ENCODE measurements at regions not wholly inside any gene's neighbourhood (a gene's known extent, or its start where the extent isn't known, plus 50 kb on each side); places are given as distances from the start of the nearest gene placed in this dataset.

DNA sequence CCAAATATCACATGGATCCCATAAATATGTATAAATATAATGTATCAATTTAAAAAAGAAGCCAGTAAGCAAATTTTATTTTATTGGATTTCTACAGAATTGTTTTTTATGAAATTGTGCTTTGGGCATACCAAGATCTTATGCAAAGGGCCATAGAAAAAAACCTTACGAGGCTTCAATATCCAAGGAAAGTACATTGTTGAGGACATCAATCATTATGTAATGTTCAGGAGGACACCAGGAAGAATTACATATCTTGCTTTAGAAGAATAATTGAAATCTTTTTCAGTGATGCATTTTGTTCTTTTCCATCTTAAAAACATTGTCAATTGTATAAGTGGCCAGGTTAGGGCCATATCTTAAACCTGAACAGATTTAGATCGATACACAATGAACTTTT is 187.8 kb upstream of the GAS1 start:
- H3K4me3 Mint-ChIP-seq, result no peak overlapping the region
- H3K27ac Mint-ChIP-seq, result no peak overlapping the region
- TF ChIP-seq, protein P1, sequence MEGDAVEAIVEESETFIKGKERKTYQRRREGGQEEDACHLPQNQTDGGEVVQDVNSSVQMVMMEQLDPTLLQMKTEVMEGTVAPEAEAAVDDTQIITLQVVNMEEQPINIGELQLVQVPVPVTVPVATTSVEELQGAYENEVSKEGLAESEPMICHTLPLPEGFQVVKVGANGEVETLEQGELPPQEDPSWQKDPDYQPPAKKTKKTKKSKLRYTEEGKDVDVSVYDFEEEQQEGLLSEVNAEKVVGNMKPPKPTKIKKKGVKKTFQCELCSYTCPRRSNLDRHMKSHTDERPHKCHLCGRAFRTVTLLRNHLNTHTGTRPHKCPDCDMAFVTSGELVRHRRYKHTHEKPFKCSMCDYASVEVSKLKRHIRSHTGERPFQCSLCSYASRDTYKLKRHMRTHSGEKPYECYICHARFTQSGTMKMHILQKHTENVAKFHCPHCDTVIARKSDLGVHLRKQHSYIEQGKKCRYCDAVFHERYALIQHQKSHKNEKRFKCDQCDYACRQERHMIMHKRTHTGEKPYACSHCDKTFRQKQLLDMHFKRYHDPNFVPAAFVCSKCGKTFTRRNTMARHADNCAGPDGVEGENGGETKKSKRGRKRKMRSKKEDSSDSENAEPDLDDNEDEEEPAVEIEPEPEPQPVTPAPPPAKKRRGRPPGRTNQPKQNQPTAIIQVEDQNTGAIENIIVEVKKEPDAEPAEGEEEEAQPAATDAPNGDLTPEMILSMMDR (IDR thresholded peaks at IDR 0.05; ENCODE audit: unreplicated experiment in 3 of 3), result no peak
- H3K4me1 Mint-ChIP-seq, result peaks cover 29% of the 10 kb centered on the region
- peaks cover 18% of the 10 kb centered on the region for H3K36me3 Mint-ChIP-seq (ENCODE audit: low read depth)
- peaks cover 4% of the 10 kb centered on the region for H3K27me3 Mint-ChIP-seq (ENCODE audit: low read depth)
- peaks cover 31% of the 10 kb centered on the region for H3K9me3 Mint-ChIP-seq

DNA sequence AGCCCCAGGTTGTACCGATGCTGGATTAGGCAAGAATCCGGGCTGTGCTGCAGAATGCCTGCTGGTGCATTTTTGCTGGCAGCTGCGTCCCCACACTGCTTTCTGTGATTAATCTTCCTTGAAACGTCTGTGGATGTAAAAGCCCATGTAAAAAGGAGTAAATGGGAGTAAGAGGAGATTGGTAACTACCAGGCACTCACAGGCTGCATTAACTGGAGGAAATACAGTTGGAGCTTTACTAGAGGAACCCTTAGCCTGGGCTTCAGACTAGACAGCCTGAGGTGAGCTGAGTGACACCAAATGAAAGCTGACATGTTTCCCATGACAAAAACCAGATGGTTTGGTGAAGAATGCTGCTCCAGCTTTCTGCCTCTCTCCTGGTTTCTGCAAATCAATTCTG is 190.4 kb upstream of the GAS1 start:
- TF ChIP-seq, protein P1 (IDR thresholded peaks at IDR 0.05; ENCODE audit: unreplicated experiment in 3 of 3), result no peak
- Mint-ChIP-seq H3K9me3 (peaks cover 13% of the 10 kb centered on the region), H3K27me3 (ENCODE audit: low read depth) (peaks cover 4% of the 10 kb centered on the region), H3K36me3 (ENCODE audit: low read depth) (peaks cover 9% of the 10 kb centered on the region), H3K4me3 (no peak overlapping the region), H3K4me1 (peaks cover 44% of the 10 kb centered on the region), H3K27ac (peak overlapping the region; percentile 60 to 88 (median 83))

DNA sequence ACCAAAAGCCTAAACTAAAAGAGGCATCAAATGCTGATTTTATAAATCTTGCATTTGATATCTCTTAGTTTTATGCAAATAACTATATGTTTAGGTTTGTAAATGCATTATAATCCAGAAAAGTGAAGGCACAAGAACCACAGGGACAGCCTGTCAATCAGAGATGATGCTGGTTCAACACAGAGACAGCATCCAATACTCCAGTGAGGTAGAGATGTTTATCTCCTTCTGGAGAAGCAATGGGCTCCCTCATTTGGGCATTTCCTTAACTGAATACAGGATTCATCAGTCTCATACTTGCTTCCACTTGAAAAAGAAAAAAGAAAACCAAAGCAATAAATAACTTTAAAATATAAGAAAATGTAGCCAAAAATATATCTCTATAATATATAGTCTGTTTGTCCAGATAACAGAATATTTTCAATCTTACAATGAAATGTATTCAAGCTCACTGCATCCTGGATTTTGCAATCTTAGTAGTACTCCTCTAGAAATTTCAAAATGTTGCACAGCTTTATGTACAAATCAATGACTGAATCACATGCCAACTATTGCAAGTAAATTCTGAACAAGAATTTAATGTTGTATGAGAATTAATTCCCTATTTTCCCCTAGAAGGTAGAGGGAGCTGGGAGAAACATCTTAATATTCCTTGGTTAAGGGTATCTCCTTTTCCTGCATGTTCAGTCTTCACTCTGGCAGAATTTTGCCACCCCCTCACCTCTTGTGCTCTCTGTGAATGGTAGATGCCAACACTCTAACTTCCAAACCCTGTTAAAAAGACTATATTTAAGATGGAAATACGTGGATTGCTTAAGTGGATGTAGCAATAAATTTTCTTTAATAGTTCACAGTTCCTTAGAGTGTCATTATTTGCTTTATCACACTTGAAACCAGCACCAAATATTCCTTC is 191.1 kb upstream of the GAS1 start:
- Mint-ChIP-seq H3K4me1 (peaks cover 44% of the 10 kb centered on the region), H3K4me3 (no peak overlapping the region), H3K27me3 (ENCODE audit: low read depth) (peaks cover 4% of the 10 kb centered on the region), H3K9me3 (peaks cover 6% of the 10 kb centered on the region), H3K27ac (peak overlapping the region; percentile 87 to 89 (median 88)), H3K36me3 (ENCODE audit: low read depth) (peaks cover 2% of the 10 kb centered on the region)
- TF ChIP-seq, protein P1 (IDR thresholded peaks at IDR 0.05; ENCODE audit: unreplicated experiment in 3 of 3), result no peak

DNA sequence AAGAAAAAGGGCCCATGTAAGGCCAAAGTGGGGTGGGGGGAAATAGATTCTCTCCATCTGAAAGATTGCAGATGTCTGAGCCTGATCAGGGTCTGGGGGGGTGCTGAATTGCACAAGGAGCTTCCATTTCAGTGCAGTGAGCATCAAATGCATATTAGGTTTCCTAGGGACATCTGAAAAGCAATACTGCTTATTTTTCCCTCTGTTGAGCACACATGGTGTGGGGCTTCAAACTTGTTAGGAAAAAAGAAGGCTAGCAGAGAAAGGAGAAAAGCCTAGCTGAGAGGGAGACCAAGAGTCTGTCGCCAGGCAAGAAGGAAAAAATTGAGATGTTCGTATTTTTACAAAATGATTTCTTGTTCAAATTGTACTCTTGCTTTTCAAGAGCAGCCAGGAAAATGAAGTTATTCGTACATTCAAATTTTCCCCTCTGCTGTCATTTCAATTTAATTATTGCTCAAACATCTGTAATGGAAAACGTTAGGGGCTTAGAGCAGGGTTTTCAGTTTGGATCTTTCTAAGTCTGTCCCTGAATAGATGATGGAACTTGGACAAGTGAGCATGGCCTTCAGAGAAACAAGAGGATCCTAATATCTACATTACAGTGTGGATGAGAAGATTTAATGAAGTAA is 191.9 kb upstream of the GAS1 start:
- Mint-ChIP-seq H3K36me3 (ENCODE audit: low read depth) (no peaks in the 10 kb centered on the region), H3K27me3 (ENCODE audit: low read depth) (peaks cover 4% of the 10 kb centered on the region), H3K4me3 (no peak overlapping the region), H3K27ac (peak overlapping the region; percentile 87 to 89 (median 88)), H3K4me1 (peaks cover 44% of the 10 kb centered on the region), H3K9me3 (peaks cover 5% of the 10 kb centered on the region)
- TF ChIP-seq, protein P1 (IDR thresholded peaks at IDR 0.05; ENCODE audit: unreplicated experiment in 3 of 3), result no peak

DNA sequence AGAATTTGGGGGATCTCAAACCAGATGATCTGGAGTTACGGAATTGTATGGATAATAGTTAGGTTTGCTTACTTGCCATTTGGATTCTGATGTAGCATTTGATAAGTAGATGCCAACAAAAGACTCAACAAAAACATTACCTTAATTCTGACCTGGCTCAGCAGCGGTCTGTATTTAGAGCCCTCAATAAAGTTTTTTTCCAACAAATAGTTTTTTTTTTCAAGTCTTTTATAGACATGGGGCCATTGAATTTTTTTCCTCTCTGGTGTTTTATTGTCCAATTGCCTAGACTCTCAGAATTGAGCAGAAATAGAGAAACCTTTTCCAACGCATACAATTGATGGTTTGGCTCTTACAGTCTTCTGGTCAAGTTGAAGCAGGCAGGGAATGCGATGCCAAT is 192.8 kb upstream of the GAS1 start:
- peaks cover 44% of the 10 kb centered on the region for H3K4me1 Mint-ChIP-seq
- H3K36me3 Mint-ChIP-seq (ENCODE audit: low read depth), result peaks cover 4% of the 10 kb centered on the region
- TF ChIP-seq, protein P1 (IDR thresholded peaks at IDR 0.05; ENCODE audit: unreplicated experiment in 3 of 3), result no peak
- peak overlapping the region; percentile 58 to 89 (median 88) for H3K27ac Mint-ChIP-seq
- H3K4me3 Mint-ChIP-seq, result no peak overlapping the region
- peaks cover 7% of the 10 kb centered on the region for H3K9me3 Mint-ChIP-seq
- H3K27me3 Mint-ChIP-seq (ENCODE audit: low read depth), result peaks cover 4% of the 10 kb centered on the region
